HepG2 (cell line): ENCODE measurements at regions not wholly inside any gene's neighbourhood (a gene's known extent, or its start where the extent isn't known, plus 50 kb on each side); places are given as distances from the start of the nearest gene placed in this dataset.

ENCODE experiments used
- ATAC-seq: fragments of 200-7000 bp; cut with Tn5 transposase; 3 replicates; pipeline ENCODE4 v1.9.1; 2020; ENCODE audit warnings: mild to moderate bottlenecking, moderate library complexity
- BruUV-seq: library from RNA; stranded (reverse); fragments of 400-500 nt; replicated peaks from 2 replicates; lab custom pipeline; 2021; lab: Mats Ljungman, UMichigan
- CTCF ChIA-PET: fragments of 300-600 bp; formaldehyde crosslinking; extraction: SDS; loops from one replicate; lab custom pipeline; 2021; ENCODE audit warnings: low total read pairs, inconsistent platforms, low intra/inter-chr PET ratio; lab: Yijun Ruan, JAX
- POLR2A ChIA-PET: fragments of 350-600 bp; sonication (Branson Sonifier 250); formaldehyde crosslinking; loops from one replicate; lab custom pipeline; 2020; ENCODE audit warnings: antibody characterized with exemption, inconsistent platforms; lab: Yijun Ruan, JAX
- DNase-seq: peaks from one replicate; pipeline ENCODE4 v3.0.0-alpha.2; 2015; ENCODE audit warnings: low spot score
- FAIRE-seq: peaks from 3 replicates; lab custom pipeline; 2011; peaks lifted over from hg19 to GRCh38; lab: Jason Lieb, UNC
- H2AFZ ChIP-seq: one replicate; pipeline ENCODE4 v1.6.1; 2011; ENCODE audit warnings: low read length, inconsistent platforms
- H3K27ac ChIP-seq: fragments of 300-600 bp; 3 replicates; pipeline ENCODE4 v1.8.0; 2011; ENCODE audit warnings: mixed run types, mild to moderate bottlenecking, mixed read lengths, low read length, inconsistent platforms; ENCODE audit not compliant: insufficient read depth; ENCODE audit errors: extremely low read length
- H3K27me3 ChIP-seq, 2 experiments: fragments of 200-600 bp in 1 of 2; 2 replicates in 1 of 2; 3 replicates in 1 of 2; pipeline versions ENCODE4 v1.6.0 to v1.8.0; 2011; ENCODE audit warnings: low read length in 2 of 2, mild to moderate bottlenecking in 2 of 2, moderate library complexity in 2 of 2, inconsistent platforms in 1 of 2; ENCODE audit not compliant: insufficient read depth in 2 of 2, control insufficient read depth in 1 of 2
- H3K36me3 ChIP-seq, 2 experiments: fragments of 200-600 bp in 1 of 2; replicated peaks in 1 of 2; 2 replicates in 1 of 2; 3 replicates in 1 of 2; pipeline versions ENCODE4 v1.5.1 to v1.8.0; 2011; ENCODE audit warnings: low read length in 2 of 2, inconsistent platforms in 1 of 2; ENCODE audit not compliant: insufficient read depth in 2 of 2, control insufficient read depth in 1 of 2
- H3K4me1 ChIP-seq: 2 replicates; pipeline ENCODE4 v1.5.1; 2012; ENCODE audit warnings: low read length, inconsistent platforms; ENCODE audit not compliant: insufficient read depth
- H3K4me2 ChIP-seq: 2 replicates; pipeline ENCODE4 v1.6.0; 2011; ENCODE audit warnings: low read depth, low read length, inconsistent platforms
- H3K4me3 ChIP-seq, 3 experiments: fragments of 200-600 bp in 1 of 3; sonication (generic), shearing (Covaris generic) in 1 of 3; replicated peaks in 1 of 3; 2 replicates each; pipeline ENCODE4 v1.5.1; 2011 to 2016; ENCODE audit warnings: low read length in 3 of 3, inconsistent platforms in 2 of 3, low read depth in 2 of 3, mild to moderate bottlenecking in 2 of 3, control low read depth in 1 of 3, mixed read lengths in 1 of 3; ENCODE audit not compliant: insufficient read depth in 1 of 3
- H3K79me2 ChIP-seq: one replicate; pipeline ENCODE4 v1.6.1; 2011; ENCODE audit warnings: low read length, inconsistent platforms; ENCODE audit not compliant: insufficient read depth
- H3K9ac ChIP-seq: 2 replicates; pipeline ENCODE4 v1.6.0; 2011; ENCODE audit warnings: mild to moderate bottlenecking, low read depth, low read length, inconsistent platforms; ENCODE audit not compliant: insufficient read depth
- H3K9me3 ChIP-seq: 2 replicates; pipeline ENCODE4 v1.5.1; 2012; ENCODE audit warnings: mild to moderate bottlenecking, low read length
- H4K20me1 ChIP-seq: 2 replicates; pipeline ENCODE4 v1.6.0; 2011; ENCODE audit warnings: inconsistent platforms, mild to moderate bottlenecking, low read length, moderate library complexity; ENCODE audit not compliant: insufficient read depth
- AKAP8 ChIP-seq: sonication (generic); formaldehyde crosslinking; IDR thresholded peaks from 2 replicates; pipeline ENCODE4 v1.5.1; 2020; ENCODE audit warnings: mild to moderate bottlenecking, missing genetic modification reagents
- DMAP1 ChIP-seq: IDR thresholded peaks from 2 replicates; pipeline ENCODE4 v1.6.1; 2016
- HMG20B ChIP-seq: conservative IDR thresholded peaks from 2 replicates; pipeline ENCODE4 v1.6.1; 2016; ENCODE audit warnings: missing genetic modification reagents, missing compliant biosample characterization
- SOX6 ChIP-seq, 2 experiments: fragments of 450-650 bp in 1 of 2; sonication (generic) in 1 of 2; formaldehyde crosslinking in 1 of 2; IDR thresholded peaks; 2 replicates each; pipeline versions ENCODE4 v1.4.0 to v1.6.1; 2017 to 2020; ENCODE audit warnings: antibody characterized with exemption in 1 of 2, mild to moderate bottlenecking in 1 of 2, missing genetic modification reagents in 1 of 2
- ZBTB39 ChIP-seq: sonication (generic); formaldehyde crosslinking; IDR thresholded peaks from 2 replicates; pipeline ENCODE4 v1.5.0; 2020; ENCODE audit warnings: missing genetic modification reagents
- ZMYM4 ChIP-seq: sonication (generic); formaldehyde crosslinking; IDR thresholded peaks from 2 replicates; pipeline ENCODE4 v1.8.1; 2023; ENCODE audit warnings: mild to moderate bottlenecking, missing genetic modification reagents
- ZNF468 ChIP-seq: sonication (generic); formaldehyde crosslinking; IDR thresholded peaks from 2 replicates; pipeline ENCODE4 v1.8.0; 2022; ENCODE audit warnings: mild to moderate bottlenecking, moderate library complexity, missing genetic modification reagents
- ZNF589 ChIP-seq: sonication (generic); formaldehyde crosslinking; conservative IDR thresholded peaks from 2 replicates; pipeline ENCODE4 v1.8.0; 2022; ENCODE audit warnings: mild to moderate bottlenecking, moderate library complexity, missing genetic modification reagents
- ZNF672 ChIP-seq: sonication (generic); formaldehyde crosslinking; IDR thresholded peaks from 2 replicates; pipeline ENCODE4 v1.8.1; 2022; ENCODE audit warnings: missing genetic modification reagents
- ZNF788 ChIP-seq: sonication (generic); formaldehyde crosslinking; IDR thresholded peaks from 2 replicates; pipeline ENCODE4 v1.5.0; 2020; ENCODE audit warnings: mild to moderate bottlenecking, missing genetic modification reagents, borderline replicate concordance
- WGBS: methylation state at CpG from one replicate; pipeline ENCODE4 v1.1.6; 2017; ENCODE audit warnings: low lambda C conversion rate; 5-methylcytosine and 5-hydroxymethylcytosine counted together
- in situ Hi-C: cut with HindIII; loops from 2 replicates; pipeline ENCODE4 v1.10.0; 2017; ENCODE audit warnings: low pct_unique_long_range_greater_than_20kb; ENCODE audit not compliant: extremely low pct_ligation_motif_present
- intact Hi-C: fragments of 100-400 bp; cut with micrococcal nuclease; formaldehyde crosslinking; loops from one replicate; pipeline ENCODE4 v1.10.0; 2022; ENCODE audit not compliant: unreplicated experiment
- TF ChIP-seq, protein P1 (sequence below): sonication (generic); formaldehyde crosslinking; IDR thresholded peaks from 2 replicates; pipeline ENCODE4 v1.4.0; 2020; ENCODE audit warnings: missing genetic modification reagents

DNA sequence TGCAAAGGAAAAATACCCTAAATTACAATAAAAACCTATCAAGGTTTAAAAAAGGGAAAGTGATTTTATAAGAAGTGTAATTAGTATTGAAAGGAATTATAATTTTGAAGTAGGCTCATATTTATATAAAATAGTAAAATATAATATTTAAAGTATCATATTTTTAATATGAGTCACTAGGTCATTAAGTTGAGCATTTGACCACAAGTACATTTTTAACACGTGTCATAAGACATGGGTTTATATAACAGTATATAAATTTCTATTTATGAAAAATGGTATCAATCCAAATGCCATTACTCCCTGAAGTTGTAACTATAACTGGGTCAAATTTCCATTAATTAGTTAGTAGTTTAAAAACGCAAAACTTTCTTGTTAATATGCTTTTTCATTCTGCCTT lies 365.9 kb downstream of the COL11A1 start:
- WGBS: under 1% methylated on average over 2 of the region's 2 CpGs
- ATAC-seq: no peak

More for the DNA sequence above, 365.9 kb downstream of the COL11A1 start:
- no peaks in the 10 kb centered on the region for H3K79me2 ChIP-seq
- no peaks in the 10 kb centered on the region for H4K20me1 ChIP-seq
- no TSS peak for BruUV-seq
- no peak overlapping the region for H3K4me2 ChIP-seq
- ChIA-PET POLR2A (no interaction called here), CTCF (no interaction called here)
- H3K36me3 ChIP-seq: no peaks in the 10 kb centered on the region
- no peaks in the 10 kb centered on the region for H3K4me1 ChIP-seq
- intact Hi-C loops: no loop called here
- DNase-seq (no peak), FAIRE-seq (no peak)
- TF ChIP-seq ZMYM4 (CRISPR knock-in tag): no peak
- TF ChIP-seq HMG20B (CRISPR knock-in tag): no peak
- no peak for TF ChIP-seq ZBTB39
- TF ChIP-seq, protein P1, sequence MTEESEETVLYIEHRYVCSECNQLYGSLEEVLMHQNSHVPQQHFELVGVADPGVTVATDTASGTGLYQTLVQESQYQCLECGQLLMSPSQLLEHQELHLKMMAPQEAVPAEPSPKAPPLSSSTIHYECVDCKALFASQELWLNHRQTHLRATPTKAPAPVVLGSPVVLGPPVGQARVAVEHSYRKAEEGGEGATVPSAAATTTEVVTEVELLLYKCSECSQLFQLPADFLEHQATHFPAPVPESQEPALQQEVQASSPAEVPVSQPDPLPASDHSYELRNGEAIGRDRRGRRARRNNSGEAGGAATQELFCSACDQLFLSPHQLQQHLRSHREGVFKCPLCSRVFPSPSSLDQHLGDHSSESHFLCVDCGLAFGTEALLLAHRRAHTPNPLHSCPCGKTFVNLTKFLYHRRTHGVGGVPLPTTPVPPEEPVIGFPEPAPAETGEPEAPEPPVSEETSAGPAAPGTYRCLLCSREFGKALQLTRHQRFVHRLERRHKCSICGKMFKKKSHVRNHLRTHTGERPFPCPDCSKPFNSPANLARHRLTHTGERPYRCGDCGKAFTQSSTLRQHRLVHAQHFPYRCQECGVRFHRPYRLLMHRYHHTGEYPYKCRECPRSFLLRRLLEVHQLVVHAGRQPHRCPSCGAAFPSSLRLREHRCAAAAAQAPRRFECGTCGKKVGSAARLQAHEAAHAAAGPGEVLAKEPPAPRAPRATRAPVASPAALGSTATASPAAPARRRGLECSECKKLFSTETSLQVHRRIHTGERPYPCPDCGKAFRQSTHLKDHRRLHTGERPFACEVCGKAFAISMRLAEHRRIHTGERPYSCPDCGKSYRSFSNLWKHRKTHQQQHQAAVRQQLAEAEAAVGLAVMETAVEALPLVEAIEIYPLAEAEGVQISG (CRISPR knock-in tag): no peak
- no peak for TF ChIP-seq ZNF672
- no peak for TF ChIP-seq SOX6 (IDR thresholded peaks at IDR 0.05)
- no peak for TF ChIP-seq SOX6 (CRISPR knock-in tag; IDR thresholded peaks at IDR 0.05)
- TF ChIP-seq ZNF788: no peak
- no peak for TF ChIP-seq ZNF589
- TF ChIP-seq DMAP1 (CRISPR knock-in tag): no peak
- no peak for TF ChIP-seq ZNF468
- no peak for TF ChIP-seq AKAP8 (CRISPR knock-in tag)
- H2AFZ ChIP-seq: no peak overlapping the region
- no peaks in the 10 kb centered on the region; a peak in 1 of 5 replicates for H3K27me3 ChIP-seq
- no peak overlapping the region for H3K27ac ChIP-seq
- in situ Hi-C loops: no loop called here
- H3K9ac ChIP-seq: no peak overlapping the region
- H3K4me3 ChIP-seq: no peak overlapping the region
- H3K9me3 ChIP-seq: no peaks in the 10 kb centered on the region
